ENCODE measurements at regions not wholly inside any gene's neighbourhood (a gene's known extent, or its start where the extent isn't known, plus 50 kb on each side); places are given as distances from the start of the nearest gene placed in this dataset.
A peak's percentile ranks its signal among the peaks of the same experiment; 100 is the strongest.

DNA sequence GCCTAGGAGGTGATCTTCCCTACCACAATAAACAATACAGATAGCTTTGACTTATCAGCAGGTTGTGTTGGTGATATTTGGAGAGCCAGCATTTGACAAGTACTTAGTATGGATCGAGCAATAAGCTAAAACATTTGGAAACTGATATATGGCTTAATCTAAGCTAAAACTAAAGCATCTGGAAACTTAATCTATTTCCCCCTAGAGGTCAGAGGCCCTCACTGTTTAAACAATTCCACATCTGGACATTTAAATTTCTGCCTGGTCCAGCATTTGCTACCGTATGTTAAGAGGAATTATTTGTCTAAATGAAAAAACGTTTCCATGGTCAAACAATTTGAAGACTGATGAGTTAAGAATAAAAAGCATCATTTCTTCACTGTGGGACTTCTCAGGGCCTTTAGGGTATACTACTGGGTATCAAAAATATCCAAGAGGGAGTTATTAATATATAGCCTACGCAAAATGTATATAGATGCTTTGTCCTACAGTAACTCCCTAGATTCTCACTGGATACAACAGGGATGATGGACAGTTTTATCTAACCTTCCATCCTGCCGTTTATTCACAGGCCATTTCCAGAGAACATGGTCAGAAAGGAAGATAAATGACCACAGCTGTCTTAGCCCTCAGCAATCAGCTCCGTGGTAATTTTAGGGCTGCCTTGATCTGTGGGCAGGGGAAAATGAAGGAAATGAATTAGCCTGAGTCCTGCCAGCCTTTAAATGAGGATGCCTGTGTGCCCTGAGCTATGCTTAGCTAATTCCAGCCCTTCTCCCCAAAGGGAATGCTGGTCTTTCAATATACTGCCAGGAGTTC lies 135.4 kb upstream of the NUDT4 start:
- POLR2A ChIA-PET: interaction anchor here (0.5 to 1.2 kb wide), 4 partner anchors 47 to 469 kb away, joined by 3 to 9 read pairs (median 4); no protein-coding TSS in a partner anchor
- Histone ChIP-seq H3K4me1 (ENCODE audit: insufficient read depth, low read length, poor library complexity, severe bottlenecking) (peaks cover 9% of the 10 kb centered on the region), H3K79me2 (ENCODE audit: insufficient read depth, low read depth, low read length) (no peaks in the 10 kb centered on the region), H2AFZ (ENCODE audit: low read length) (no peak overlapping the region), H4K20me1 (ENCODE audit: insufficient read depth, low read length) (no peaks in the 10 kb centered on the region), H3K36me3 (ENCODE audit: insufficient read depth, low read length) (no peaks in the 10 kb centered on the region), H3K27ac (ENCODE audit: low read depth, low read length, poor library complexity, severe bottlenecking) (no peak overlapping the region), H3K9me2 (ENCODE audit: insufficient read depth, low read length) (no peaks in the 10 kb centered on the region), H3K9me3 (ENCODE audit: low read length) (peaks cover 7% of the 10 kb centered on the region; the same call in 1 of the 2 replicates), H3K4me3 (ENCODE audit: low read depth, low read length, poor library complexity, severe bottlenecking) (no peak overlapping the region), H3K4me2 (ENCODE audit: low read length) (no peak overlapping the region)
- BruUV-seq (replicated peaks): no TSS peak
- CTCF ChIA-PET (ENCODE audit: unreplicated experiment): interaction anchor here (1.1 kb wide), 1 partner anchor 12 kb away, joined by 3 read pairs; no protein-coding TSS in a partner anchor
- TF ChIP-seq, protein P1, sequence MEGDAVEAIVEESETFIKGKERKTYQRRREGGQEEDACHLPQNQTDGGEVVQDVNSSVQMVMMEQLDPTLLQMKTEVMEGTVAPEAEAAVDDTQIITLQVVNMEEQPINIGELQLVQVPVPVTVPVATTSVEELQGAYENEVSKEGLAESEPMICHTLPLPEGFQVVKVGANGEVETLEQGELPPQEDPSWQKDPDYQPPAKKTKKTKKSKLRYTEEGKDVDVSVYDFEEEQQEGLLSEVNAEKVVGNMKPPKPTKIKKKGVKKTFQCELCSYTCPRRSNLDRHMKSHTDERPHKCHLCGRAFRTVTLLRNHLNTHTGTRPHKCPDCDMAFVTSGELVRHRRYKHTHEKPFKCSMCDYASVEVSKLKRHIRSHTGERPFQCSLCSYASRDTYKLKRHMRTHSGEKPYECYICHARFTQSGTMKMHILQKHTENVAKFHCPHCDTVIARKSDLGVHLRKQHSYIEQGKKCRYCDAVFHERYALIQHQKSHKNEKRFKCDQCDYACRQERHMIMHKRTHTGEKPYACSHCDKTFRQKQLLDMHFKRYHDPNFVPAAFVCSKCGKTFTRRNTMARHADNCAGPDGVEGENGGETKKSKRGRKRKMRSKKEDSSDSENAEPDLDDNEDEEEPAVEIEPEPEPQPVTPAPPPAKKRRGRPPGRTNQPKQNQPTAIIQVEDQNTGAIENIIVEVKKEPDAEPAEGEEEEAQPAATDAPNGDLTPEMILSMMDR (conservative IDR thresholded peaks at IDR 0.05; ENCODE audit: low read length): peak; percentile 37; the same call in 1 of the 2 replicates
- TF ChIP-seq EZH2phosphoT487 (IDR thresholded peaks at IDR 0.05; ENCODE audit: borderline replicate concordance, low read depth, low read length): no peak
- intact Hi-C loops (cut with micrococcal nuclease; ENCODE audit: unreplicated experiment): no loop called here
- no peak for DNase-seq (ENCODE audit: low spot score)

DNA sequence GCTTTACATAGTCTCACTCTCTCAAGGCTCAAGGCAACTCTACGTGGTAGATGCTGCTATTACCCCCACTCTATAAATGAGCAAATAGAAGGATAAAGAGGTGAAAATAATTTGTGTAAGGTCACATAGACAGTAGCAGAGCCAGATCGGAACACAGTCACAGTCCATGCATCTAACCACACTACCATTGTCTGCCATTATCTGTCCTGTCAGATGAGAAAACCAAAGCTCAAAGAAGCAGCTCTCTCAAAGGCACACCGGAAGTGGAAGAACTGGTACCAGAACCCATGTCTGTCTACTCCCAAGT lies 134.4 kb upstream of the NUDT4 start:
- ChIA-PET CTCF (ENCODE audit: unreplicated experiment) (interaction anchor here (1.1 kb wide), 1 partner anchor 13 kb away, joined by 3 read pairs; no protein-coding TSS in a partner anchor), POLR2A (interaction anchor here (1.2 to 1.7 kb wide), 3 partner anchors 10 to 470 kb away, joined by 3 to 5 read pairs (median 4); no protein-coding TSS in a partner anchor)
- no peak for DNase-seq (ENCODE audit: low spot score)

More for the DNA sequence above, 134.4 kb upstream of the NUDT4 start:
- peaks cover 7% of the 10 kb centered on the region; the same call in 1 of the 2 replicates for H3K9me3 ChIP-seq (ENCODE audit: low read length)
- no TSS peak for BruUV-seq (replicated peaks)
- no peak overlapping the region for H3K4me2 ChIP-seq (ENCODE audit: low read length)
- no peaks in the 10 kb centered on the region for H4K20me1 ChIP-seq (ENCODE audit: insufficient read depth, low read length)
- H3K4me1 ChIP-seq (ENCODE audit: insufficient read depth, low read length, poor library complexity, severe bottlenecking): peaks cover 9% of the 10 kb centered on the region
- no peak for TF ChIP-seq EZH2phosphoT487 (IDR thresholded peaks at IDR 0.05; ENCODE audit: borderline replicate concordance, low read depth, low read length)
- TF ChIP-seq, protein P1 (conservative IDR thresholded peaks at IDR 0.05; ENCODE audit: low read length): no peak
- no peaks in the 10 kb centered on the region for H3K36me3 ChIP-seq (ENCODE audit: insufficient read depth, low read length)
- H3K9me2 ChIP-seq (ENCODE audit: insufficient read depth, low read length): no peaks in the 10 kb centered on the region
- no peak overlapping the region for H3K27ac ChIP-seq (ENCODE audit: low read depth, low read length, poor library complexity, severe bottlenecking)
- H3K79me2 ChIP-seq (ENCODE audit: insufficient read depth, low read depth, low read length): no peaks in the 10 kb centered on the region
- intact Hi-C loops (cut with micrococcal nuclease; ENCODE audit: unreplicated experiment): no loop called here
- no peak overlapping the region for H3K4me3 ChIP-seq (ENCODE audit: low read depth, low read length, poor library complexity, severe bottlenecking)
- H2AFZ ChIP-seq (ENCODE audit: low read length): no peak overlapping the region

All from OCI-LY7 (cell line).